Activated gamma-delta T cell treated with Interleukin-2 at 50 U/mL for 16 hours (primary cell): ENCODE measurements at regions not wholly inside any gene's neighbourhood (a gene's known extent, or its start where the extent isn't known, plus 50 kb on each side); places are given as distances from the start of the nearest gene placed in this dataset.
"Not testable (repeated sequence)": the region's sequence is repeated elsewhere in the genome, so short reads cannot be mapped to it uniquely, and the experiment has no call there.

Source experiments
- DNase-seq: peaks from one replicate; pipeline ENCODE4 v3.0.0-alpha.2; 2020

GRCh38 chr3:22401499-22401898 is 650.5 kb upstream of the ZNF385D start:
- DNase-seq = no peak

- no peak for DNase-seq
These were observed 663.2 kb upstream of the ZNF385D start for GRCh38 chr3:22414239-22414638.

- not testable (repeated sequence) for DNase-seq
These were observed 665.9 kb upstream of the ZNF385D start for GRCh38 chr3:22416838-22417446.

DNA sequence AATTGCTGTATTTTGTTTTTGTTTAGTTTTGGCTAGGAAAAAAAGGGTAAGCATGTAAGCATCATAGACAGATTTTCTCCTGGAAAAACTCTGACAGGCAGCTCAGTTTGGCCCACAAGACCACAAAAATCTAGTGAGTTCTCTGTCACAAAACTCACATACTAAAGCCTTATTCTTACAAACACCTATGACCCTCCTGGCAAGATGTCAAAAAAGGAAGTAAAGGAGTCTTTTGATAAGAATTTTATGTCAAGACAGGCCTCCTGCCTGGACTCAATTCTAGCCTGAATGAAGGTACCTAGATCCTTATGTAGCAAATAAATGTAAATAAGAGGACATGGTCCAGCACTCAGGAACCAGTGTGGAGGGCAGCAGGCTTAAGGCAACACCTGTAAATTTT is 668.3 kb upstream of the ZNF385D start:
- DNase-seq = no peak

DNA sequence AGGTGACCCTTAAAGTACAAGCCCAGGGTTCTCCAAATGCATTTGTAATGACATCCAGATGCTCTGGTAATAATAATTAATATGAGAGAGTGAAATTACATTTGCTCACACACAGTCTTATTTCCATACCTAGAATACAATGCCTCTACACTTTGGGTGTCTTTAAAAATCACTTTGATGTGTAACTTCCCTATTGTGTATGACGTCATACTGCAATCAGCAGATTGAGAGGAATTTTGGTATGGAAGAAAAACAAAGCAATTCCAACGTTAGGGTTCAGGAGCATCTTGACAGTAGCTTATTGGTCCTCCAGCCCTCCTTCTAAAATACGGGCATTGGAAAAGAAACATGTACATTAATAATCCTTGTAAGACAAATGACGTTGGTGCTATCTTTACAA is 670.6 kb upstream of the ZNF385D start:
- DNase-seq = no peak

DNA sequence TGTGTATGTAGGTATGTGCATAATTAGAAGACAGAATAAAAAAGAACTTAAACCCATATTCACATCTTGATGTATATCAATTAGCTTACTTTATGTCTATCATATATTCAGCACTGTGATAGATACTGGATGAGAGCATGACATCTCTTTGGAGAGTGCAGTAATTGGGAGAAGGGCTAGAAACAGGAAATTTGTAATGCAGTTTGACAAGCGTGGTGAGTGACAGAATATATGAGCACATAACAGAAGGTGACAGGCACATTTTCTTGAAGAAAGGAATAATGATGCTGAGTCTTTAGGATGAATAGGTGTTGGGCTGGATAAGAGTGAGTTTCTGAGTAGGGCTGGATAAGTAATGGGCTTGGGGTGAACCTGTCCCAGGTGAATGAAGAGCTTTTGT is 680.3 kb upstream of the ZNF385D start:
- no peak for DNase-seq

DNA sequence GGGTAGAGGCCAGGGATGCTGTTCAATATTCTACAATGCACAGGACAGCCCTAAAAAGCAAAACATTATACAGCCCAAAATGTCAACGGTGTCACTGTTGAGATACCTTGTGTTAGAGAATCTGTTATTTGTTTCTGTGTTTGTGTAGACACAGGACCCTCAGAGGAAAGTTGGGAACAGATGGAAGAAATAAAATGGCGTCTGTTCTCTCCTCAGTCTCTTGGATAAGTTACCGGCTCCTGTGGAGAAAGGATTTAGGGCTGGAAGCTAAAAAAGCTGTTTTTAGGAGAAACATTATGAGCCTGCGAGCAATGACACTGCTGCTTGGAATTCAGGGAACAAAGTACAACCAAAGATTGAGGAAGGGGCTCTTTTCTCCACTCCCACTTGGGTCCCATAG is 688.6 kb upstream of the ZNF385D start:
- no peak for DNase-seq

- no peak for DNase-seq
These were observed 690.7 kb upstream of the ZNF385D start for GRCh38 chr3:22441711-22442110.

- no peak for DNase-seq
These were observed 692.7 kb upstream of the ZNF385D start for GRCh38 chr3:22443571-22444233.

DNA sequence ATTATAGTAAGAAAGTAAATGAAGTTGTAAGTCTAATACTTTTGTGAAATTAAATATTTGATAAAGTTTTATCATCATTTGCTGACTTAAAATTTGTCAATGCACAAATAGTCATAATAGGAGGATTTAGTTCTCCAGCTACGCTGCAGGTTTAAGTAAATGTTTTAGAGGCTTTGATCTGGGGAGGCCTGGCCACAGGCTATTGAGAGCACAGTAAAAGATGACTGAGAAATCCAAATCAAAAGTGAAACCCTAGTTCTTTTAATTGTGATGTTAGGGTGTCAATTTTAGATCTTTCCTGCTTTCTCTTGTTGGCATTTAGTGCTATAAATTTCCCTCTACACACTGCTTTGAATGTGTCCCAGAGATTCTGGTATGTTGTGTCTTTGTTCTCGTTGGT is 694.3 kb upstream of the ZNF385D start:
- DNase-seq = not testable (repeated sequence)

GRCh38 chr3:22450786-22451400 is 699.9 kb upstream of the ZNF385D start:
- DNase-seq = no peak

- DNase-seq = no peak
These were observed 700.5 kb upstream of the ZNF385D start for GRCh38 chr3:22451501-22451900.

DNA sequence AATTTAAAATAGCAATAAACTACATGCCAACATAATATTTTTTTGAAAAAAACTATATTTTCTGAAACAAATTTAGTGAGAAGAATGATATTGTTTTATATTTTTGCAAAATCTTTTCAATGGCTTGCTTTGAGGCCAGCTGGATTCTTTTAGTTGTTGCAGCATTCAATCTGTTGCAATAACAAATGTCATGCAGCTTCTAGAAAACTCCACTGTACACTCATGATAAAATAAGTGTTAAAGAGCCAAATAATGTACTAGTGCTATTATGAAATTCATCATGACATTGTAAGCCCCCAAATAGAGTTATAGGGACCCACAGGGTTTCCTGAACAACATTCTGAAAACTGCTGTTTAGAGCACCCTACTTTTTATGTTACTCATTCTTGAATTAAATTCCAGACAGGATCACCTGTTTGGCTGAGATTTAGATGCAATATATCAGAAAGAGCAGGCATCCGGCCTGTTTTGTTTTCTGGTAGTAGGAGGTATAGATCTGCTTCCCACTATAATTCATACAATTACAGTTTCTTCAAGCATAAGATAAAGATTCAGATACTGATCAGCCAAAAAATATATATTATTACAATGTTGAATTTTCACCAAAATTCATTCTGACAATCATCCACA is 703.0 kb upstream of the ZNF385D start:
- DNase-seq = no peak

- no peak for DNase-seq
These were observed 719.0 kb upstream of the ZNF385D start for GRCh38 chr3:22469995-22470394.

- no peak for DNase-seq
These were observed 720.5 kb upstream of the ZNF385D start for GRCh38 chr3:22471557-22471956.

GRCh38 chr3:22474706-22475445 is 723.9 kb upstream of the ZNF385D start:
- no peak for DNase-seq

DNA sequence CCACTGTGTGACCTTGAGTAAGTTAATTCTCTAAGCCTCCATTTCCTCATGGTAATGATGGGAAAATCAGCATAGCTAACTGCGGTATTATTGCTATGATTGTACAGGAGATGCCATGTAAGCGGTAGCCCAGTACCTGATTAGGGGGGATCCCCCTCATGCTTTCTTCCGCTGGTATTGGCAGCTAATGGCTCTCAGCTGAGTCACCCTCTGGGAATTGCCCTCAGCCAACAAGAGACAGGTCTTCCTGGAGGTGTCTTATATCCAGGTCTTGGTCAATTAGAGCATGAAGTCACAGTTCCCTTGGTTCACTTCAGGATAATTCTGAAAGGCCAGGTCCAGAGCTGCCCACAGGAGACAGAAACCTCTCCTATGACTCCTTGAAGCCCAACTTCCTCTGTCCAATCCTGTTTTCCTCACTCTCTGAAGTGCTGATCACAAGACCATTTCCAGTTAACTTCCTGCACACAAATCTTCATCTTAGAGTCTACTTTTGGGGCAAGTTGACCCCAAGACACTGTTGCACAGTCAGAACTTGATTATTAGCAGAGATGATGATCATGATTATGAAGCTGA is 724.7 kb upstream of the ZNF385D start:
- no peak for DNase-seq

- DNase-seq = no peak
These were observed 726.0 kb upstream of the ZNF385D start for GRCh38 chr3:22476976-22477375.

DNA sequence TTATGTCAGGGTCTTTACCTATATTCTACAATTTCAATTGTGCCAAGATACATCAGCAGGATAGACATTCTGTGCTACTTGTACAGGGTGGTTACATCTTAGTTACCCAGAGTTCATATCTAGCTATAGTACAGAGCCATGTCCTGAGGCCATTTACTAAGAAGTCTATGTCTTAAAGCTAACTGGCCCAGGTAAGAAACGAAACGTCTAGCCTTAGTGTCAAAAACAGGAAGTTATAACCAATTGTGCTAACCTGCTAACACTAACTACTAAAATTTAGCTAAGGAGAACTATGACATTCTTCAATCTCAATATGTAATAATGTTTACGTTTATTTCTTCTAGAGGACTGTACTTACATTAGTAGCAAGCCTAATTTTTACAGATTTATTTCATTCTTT is 717.2 kb upstream of the UBE2E2 start:
- DNase-seq = no peak

DNA sequence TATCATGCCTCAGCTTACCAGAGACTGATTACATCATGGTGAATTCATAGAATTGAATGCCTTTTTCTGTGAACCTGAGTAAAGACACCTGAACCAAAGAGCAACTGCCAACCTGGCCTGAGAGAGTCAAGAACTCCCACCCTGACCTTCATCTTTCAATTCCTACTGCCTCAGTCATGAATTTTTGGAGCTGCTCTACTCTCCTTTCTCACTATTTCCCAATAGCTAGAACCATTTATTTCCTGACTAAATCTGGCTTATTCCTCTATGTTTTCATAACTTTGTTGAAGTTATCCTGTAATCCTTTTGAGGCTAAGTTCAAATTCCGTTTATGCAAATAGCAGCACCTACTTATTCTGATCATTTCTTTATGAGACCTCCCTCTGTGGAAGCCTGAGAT is 712.4 kb upstream of the UBE2E2 start:
- no peak for DNase-seq

- no peak for DNase-seq
These were observed 711.8 kb upstream of the UBE2E2 start for GRCh38 chr3:22491344-22491743.

DNA sequence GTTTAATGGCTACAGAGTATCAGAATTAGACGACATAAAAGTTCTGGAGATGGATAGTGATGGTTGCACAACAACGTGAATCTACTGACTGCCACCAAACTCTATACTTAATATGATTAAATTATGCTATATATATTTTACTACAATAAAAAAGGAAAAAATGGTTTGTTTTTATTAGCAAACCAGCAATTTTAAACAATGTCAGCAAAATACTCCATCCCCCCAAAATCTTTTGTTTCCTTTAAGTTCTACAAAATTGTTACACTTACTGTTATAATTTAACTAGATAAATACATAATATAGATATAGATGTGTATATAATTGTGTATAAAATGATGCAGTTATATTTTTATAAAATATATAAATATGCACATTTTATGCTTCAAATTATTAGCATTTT is 710.8 kb upstream of the UBE2E2 start:
- DNase-seq = no peak

DNA sequence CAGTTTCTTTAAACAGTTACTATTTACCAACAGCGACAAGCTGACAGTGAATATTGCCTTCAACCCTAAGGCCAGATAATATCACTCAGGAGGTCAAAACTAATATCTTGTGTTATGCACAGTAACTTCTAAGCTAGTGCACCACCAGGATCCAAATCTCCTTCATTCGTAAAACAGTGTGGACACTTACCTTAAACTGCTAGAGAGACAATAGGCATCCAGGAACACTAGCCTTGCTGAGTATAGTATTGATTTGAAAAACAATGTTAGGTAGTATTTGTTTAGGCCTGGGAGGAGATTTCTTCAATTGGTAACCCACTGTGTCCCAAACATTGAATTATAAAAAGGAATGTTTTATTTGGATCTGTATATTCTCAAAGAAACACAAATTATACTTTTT is 707.9 kb upstream of the UBE2E2 start:
- DNase-seq = no peak
